SK-N-SH (cell line): ENCODE measurements at regions not wholly inside any gene's neighbourhood (a gene's known extent, or its start where the extent isn't known, plus 50 kb on each side); places are given as distances from the start of the nearest gene placed in this dataset.

Experiments used
- CTCF ChIP-seq: fragments of 200-600 bp; sonication (generic); IDR thresholded peaks from 2 replicates; pipeline ENCODE4 v1.6.1; 2017; ENCODE audit warnings: antibody characterized with exemption, mild to moderate bottlenecking, moderate library complexity
- EP300 ChIP-seq, 2 experiments: IDR thresholded peaks; 2 replicates each; pipeline versions ENCODE4 v1.4.0 to v1.6.1; 2012; ENCODE audit warnings: borderline replicate concordance in 1 of 2, low read depth in 1 of 2, low read length in 1 of 2
- JUND ChIP-seq: IDR thresholded peaks from 2 replicates; pipeline ENCODE4 v1.4.0; 2012
- RCOR1 ChIP-seq: fragments of 150-350 bp; IDR thresholded peaks from 2 replicates; pipeline ENCODE4 v1.6.1; 2017; ENCODE audit warnings: antibody characterized with exemption, low read length
- YY1 ChIP-seq: IDR thresholded peaks from 2 replicates; pipeline ENCODE4 v1.4.0; 2012; ENCODE audit warnings: low read depth, mild to moderate bottlenecking

- TF ChIP-seq YY1 (no peak), CTCF (no peak), EP300 (IDR thresholded peaks at IDR 0.05; ENCODE audit: borderline replicate concordance in 1 of 2, low read depth in 1 of 2, low read length in 1 of 2) (no peak), RCOR1 (no peak), JUND (no peak)
These were observed 62.0 kb downstream of the FOXL1 start for GRCh38 chr16:86640265-86640843.
